T-helper 2 cell (primary cell): ENCODE measurements at regions not wholly inside any gene's neighbourhood (a gene's known extent, or its start where the extent isn't known, plus 50 kb on each side); places are given as distances from the start of the nearest gene placed in this dataset.

Experiments
- DNase-seq, 5 experiments: peaks; one replicate each; pipeline versions ENCODE4 v3.0.0 to v3.0.0-alpha.2; 2012 to 2022

GRCh38 chr2:174667250-174667860, 69.8 kb upstream of the WIPF1 start:
- no peak for DNase-seq

GRCh38 chr2:174666845-174667244, 69.2 kb upstream of the WIPF1 start:
- no peak for DNase-seq

DNA sequence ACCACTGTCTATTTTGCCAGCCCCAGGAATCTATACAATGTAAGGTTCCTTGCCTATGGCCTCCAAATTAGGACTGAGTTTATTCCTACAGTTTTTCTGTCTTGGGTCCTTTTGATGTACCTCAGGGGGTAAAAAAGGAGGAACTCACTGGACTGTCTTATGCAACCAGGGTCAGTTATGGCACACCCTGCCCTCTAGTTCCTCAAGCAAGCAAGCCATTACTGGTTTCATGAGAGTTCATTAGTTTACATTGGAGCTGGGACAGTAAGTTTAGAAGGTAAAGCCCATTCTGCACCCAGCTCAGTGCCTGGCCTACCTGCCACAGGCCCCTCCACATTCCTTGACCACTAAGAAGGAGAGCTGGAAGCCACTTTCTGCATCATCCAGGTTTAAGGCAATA, 68.7 kb upstream of the WIPF1 start:
- DNase-seq = no peak

DNA sequence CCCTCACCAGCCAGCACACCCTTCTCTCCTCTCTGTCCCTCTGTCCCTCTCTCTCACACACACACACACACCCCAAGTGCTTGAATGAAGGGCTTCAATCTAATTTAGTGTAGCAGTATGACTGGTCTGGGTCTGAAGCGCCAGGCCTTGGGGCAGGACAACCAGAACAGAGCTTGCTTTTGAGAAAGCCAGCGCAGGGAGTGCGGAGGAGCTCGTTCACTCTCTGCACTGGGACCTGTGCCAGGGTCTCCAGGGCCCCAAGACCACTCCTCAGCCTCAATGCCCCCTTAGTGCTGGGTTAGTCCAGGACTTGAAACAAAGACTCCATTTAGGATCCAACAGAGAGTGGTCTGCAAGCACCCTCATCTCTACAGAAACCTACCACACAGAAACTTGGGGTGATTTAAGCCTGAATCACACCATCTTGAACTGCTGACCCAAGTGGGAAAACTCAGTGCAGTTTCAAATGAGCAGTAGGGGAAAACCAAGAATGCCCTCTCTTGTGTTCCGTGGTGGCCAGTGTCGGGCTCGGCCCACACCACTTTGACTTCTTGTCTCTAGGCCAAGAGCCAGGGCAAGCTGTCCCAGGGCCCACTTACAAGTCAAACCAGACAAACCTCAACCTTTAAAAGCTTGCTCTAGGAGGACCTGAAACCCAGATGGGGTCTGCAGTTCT, 66.6 kb upstream of the WIPF1 start:
- DNase-seq = no peak

DNA sequence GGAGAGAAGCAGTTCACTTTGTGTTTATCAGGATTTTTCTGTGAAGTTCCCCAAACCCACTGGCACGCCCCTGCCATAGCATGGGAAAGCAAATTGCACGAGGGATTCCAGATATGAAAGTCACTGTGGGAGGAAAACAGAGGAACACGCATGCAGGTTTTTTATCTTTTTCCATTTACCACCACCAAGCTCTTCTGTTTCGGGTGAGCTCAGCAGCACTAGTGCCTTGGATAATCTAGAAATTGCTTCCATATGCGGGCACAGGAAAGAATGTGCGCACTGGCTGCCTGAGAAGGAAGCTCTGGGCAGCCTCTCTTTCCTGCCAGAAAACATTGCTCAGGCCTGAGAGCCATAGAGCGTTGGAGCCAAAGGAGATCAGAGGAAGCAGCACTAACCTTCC, 65.9 kb upstream of the WIPF1 start:
- no peak for DNase-seq

DNA sequence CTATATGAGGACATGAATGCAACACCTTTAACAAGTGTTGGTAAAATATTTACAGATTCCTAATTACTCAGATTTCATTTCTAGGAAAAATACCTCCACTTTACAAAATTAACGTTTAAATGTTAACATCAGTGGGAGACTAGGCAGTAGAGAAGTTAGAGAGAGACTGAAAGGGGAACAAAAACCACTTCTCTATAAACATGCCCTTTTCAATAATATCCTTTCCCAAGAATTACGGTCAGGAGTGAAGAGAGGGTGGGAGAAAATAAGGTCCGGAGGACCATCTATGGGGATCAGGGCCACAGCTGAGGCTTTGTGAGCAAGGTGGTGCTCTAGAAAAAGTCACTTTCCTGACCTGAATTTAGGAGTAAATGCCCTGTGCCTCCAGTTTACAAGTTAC, 65.3 kb upstream of the WIPF1 start:
- DNase-seq = no peak

- no peak for DNase-seq
These were observed 64.9 kb upstream of the WIPF1 start for GRCh38 chr2:174662459-174662858.

DNA sequence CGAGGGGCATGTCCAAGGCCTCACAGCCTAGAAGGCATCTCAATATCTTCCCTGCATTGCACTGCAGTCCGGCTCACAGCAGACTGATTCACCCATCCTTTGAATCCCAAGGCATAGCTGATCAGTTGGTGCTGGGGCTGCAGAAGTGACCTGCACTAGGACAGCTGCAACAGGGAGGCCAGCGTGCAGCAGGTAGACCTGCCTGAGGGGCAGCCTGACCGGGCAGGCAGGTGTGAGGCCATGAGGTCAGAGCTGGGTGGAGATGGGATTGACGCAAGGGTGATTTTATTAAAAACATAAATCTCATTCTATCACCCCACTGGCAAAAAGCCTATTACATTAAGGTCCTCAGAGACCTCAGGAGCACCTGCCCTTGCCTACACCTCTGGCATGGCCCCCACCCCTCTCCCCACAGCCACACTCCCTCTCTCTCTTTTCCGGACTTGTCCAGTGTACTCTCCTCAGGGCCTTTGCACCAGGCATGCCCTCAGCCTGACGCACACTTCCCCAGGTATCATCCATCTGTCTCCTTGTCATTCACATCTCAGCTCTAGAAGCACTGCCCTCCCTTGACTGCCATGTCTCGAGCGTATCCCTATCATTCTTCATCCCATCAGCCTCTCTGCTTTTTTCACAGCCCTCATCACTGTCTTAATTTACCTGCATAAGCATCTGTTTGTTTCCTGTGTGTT, 63.5 kb upstream of the WIPF1 start:
- no peak for DNase-seq

DNA sequence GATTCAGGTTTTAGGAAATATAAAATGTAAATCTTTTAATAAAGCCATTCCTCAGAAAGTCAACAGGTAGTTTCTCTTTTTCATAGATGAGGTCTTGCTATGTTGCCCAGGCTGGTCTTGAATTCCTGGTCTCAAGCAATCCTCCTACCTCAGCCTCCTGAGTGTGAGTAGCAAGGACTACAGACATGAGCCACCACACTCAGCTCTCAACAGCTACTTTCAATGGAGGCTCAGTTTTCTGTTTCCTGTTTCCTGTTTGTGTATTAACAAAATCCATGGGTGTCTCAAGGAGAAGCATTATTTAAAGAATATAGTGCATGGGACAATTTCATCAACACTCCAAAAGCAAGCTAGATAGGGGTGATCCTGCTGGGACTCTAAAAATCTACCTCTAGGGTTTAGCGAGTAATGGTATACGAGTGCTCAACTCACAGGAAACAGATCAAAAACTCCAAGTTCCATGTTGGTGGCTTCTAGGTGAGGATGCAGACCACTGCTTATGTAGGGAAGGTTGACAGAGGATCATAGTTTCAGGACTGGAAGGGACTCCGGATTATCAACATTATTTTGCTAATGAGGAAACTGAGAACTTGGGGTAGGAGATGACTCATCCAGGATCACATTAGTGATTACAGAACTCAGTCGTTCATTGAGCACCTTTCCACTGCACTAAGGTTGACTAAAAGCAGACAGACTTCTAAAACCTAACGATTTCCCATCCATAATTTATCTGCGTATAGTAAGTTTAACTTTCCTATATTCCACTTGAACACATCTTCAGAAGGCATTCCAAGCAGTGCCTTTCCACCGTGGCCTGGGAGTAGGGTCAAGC, 61.7 kb upstream of the WIPF1 start:
- peak in 1 of 5 experiments; percentile 54 for DNase-seq

DNA sequence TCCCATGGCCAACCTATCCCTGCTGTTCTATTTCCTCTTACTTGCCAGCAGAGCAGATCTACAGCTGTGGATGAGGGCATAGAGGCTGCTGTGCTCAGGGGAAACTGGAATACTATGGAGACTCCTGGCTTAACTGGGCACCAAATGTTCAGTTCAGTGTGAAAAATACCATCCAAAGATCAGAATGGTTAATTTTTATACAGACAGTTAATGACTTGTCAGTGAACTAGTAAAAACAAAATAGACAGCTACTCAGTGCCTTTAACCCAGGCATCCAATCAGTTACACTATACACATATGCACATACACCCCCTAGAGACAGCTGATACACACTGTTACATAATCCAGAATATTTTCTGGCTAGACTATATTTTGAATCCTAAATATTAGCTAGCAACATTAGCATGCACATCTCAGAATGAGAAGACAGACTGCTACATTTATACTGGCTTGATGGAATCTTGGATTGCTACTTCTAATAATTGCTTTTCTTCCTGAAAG, 59.1 kb upstream of the WIPF1 start:
- DNase-seq = no peak

DNA sequence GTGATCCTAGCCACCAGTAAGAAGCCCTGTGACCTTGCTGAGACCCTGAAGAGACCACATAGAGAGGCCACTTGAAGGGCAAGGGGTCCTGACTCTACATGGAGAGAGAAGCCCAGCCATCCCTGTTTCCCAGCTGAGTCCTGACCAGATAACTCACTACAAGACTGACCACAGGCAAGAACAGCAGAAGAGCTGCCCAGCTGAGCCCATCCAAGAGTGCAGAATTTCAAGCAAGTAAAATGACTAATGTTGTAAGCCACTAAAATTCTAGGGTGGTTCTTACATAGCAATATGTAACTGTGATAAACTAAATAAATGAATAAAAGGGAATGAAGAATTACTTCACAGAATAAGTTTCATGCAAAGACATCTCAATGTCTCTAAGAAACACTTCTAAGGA, 58.4 kb upstream of the WIPF1 start:
- no peak for DNase-seq

- DNase-seq = no peak
These were observed 56.9 kb upstream of the WIPF1 start for GRCh38 chr2:174654419-174654941.

DNA sequence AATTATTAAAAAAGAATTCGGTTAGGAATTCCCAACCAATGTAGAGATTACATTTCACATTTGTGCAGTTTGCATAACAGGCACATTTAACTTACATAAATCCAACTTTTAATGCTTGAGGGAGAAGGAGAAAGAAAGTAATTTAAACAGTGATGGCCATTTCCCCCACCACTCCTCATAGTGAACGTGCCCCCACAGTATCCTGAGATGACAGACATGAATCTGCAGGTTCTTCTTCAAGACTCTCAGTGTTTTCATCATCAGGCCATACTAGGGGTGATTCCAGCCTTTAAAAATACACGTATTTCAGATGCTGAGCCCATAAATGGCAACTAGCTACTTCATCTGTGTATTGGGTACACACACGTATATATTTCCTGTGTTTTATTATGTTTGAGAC, 51.3 kb upstream of the WIPF1 start:
- DNase-seq = no peak
